ENCODE measurements at regions not wholly inside any gene's neighbourhood (a gene's known extent, or its start where the extent isn't known, plus 50 kb on each side); places are given as distances from the start of the nearest gene placed in this dataset.
"Not testable (repeated sequence)": the region's sequence is repeated elsewhere in the genome, so short reads cannot be mapped to it uniquely, and the experiment has no call there.

DNA sequence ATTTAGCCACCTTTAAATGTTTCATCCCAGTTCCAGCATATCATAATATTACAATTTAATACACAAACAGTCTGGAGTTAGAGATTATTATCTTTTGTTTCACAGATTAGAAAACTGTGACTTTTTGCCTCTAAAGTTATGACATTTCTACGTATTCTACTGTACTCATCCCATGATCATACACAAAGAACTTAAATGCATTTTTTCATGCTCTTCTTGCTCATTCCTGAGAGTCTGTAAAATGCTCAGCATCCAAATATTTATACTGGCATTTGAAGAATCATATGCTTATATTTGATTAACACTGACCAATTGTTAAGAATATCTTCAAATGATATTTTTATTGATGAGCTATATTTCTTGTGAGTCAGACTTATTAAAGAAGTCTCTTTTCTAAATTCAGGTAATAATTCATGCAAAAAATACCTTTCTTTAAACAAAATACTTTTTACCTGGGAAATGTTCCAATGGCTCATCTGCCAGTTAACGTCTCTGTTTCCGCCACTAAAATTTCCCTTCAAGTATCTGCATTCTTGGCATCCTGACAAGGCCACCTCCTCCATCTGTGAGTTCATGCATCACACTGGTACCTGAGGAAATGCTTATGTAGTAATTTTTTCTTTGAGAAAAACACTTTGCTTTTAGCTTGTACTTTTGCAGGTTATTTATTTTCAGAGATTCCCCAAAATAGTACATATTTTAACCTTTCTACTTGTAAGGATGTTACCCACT, 139.6 kb upstream of the RASA1 start:
- Histone ChIP-seq H3K9me3 (ENCODE audit: severe bottlenecking) (no peaks in the 10 kb centered on the region), H3K36me3 (no peaks in the 10 kb centered on the region), H3K27ac (no peak overlapping the region), H3K4me3 (ENCODE audit: low read depth, low read length) (no peak overlapping the region), H3K27me3 (ENCODE audit: insufficient read depth, low read depth, severe bottlenecking) (no peaks in the 10 kb centered on the region)
- DNase-seq = no peak
- TF ChIP-seq, protein P1, sequence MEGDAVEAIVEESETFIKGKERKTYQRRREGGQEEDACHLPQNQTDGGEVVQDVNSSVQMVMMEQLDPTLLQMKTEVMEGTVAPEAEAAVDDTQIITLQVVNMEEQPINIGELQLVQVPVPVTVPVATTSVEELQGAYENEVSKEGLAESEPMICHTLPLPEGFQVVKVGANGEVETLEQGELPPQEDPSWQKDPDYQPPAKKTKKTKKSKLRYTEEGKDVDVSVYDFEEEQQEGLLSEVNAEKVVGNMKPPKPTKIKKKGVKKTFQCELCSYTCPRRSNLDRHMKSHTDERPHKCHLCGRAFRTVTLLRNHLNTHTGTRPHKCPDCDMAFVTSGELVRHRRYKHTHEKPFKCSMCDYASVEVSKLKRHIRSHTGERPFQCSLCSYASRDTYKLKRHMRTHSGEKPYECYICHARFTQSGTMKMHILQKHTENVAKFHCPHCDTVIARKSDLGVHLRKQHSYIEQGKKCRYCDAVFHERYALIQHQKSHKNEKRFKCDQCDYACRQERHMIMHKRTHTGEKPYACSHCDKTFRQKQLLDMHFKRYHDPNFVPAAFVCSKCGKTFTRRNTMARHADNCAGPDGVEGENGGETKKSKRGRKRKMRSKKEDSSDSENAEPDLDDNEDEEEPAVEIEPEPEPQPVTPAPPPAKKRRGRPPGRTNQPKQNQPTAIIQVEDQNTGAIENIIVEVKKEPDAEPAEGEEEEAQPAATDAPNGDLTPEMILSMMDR (IDR thresholded peaks at IDR 0.05; ENCODE audit: low read depth, low read length) = no peak

GRCh38 chr5:87129046-87129445, 138.6 kb upstream of the RASA1 start:
- DNase-seq = no peak
- no peak overlapping the region for H3K27ac ChIP-seq
- no peaks in the 10 kb centered on the region for H3K36me3 ChIP-seq
- H3K27me3 ChIP-seq (ENCODE audit: insufficient read depth, low read depth, severe bottlenecking) = no peaks in the 10 kb centered on the region
- no peaks in the 10 kb centered on the region for H3K9me3 ChIP-seq (ENCODE audit: severe bottlenecking)
- TF ChIP-seq, protein P1 (IDR thresholded peaks at IDR 0.05; ENCODE audit: low read depth, low read length) = no peak
- H3K4me3 ChIP-seq (ENCODE audit: low read depth, low read length) = no peak overlapping the region

GRCh38 chr5:87132696-87133095, 135.0 kb upstream of the RASA1 start:
- Histone ChIP-seq H3K36me3 (no peaks in the 10 kb centered on the region), H3K27me3 (ENCODE audit: insufficient read depth, low read depth, severe bottlenecking) (no peaks in the 10 kb centered on the region), H3K4me3 (ENCODE audit: low read depth, low read length) (no peak overlapping the region), H3K9me3 (ENCODE audit: severe bottlenecking) (no peaks in the 10 kb centered on the region), H3K27ac (no peak overlapping the region)
- no peak for DNase-seq
- TF ChIP-seq, protein P1 (IDR thresholded peaks at IDR 0.05; ENCODE audit: low read depth, low read length) = no peak

DNA sequence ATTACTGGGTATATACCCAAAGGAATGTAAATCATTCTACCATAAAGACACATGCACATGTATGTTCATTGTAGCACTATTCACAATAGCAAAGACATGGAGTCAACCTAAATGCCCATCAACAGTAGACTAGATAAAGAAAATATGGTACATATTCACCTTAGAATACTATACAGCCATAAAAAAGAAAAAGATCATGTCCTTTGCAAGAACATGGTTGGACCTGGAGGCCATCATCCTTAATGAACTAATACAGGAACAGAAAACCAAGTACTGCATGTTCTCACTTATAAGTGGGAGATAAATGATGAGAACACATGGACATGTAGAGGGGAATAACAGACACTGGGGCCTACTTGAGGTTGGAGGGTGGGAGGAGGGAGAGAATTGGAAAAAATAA, 133.2 kb upstream of the RASA1 start:
- not testable (repeated sequence) for H3K27ac ChIP-seq; DNase-seq; H3K36me3 ChIP-seq; H3K9me3 ChIP-seq (ENCODE audit: severe bottlenecking); H3K27me3 ChIP-seq (ENCODE audit: insufficient read depth, low read depth, severe bottlenecking); H3K4me3 ChIP-seq (ENCODE audit: low read depth, low read length)

DNA sequence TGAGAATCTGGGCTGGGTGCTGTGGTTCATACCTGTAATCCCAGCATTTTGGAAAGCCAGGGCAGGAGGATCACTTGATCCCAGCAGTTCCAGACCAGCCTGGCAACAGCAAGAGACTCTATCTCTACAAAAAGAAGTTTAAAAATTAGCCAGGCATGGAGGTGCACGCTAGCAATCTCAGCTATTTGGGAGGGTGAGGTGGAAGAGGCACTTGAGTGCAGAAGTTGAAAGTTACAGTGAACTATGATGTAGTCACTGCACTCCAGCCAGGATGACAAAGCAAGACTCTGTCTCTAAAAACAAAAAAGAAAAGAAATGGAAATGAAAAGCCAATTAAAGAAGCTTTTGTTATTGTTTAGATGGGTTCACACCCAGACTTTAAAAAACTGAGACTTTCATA, 131.6 kb upstream of the RASA1 start:
- no peak overlapping the region for H3K4me3 ChIP-seq (ENCODE audit: low read depth, low read length)
- no peak overlapping the region for H3K27ac ChIP-seq
- H3K36me3 ChIP-seq = no peaks in the 10 kb centered on the region
- no peaks in the 10 kb centered on the region for H3K27me3 ChIP-seq (ENCODE audit: insufficient read depth, low read depth, severe bottlenecking)
- no peak for DNase-seq
- no peaks in the 10 kb centered on the region for H3K9me3 ChIP-seq (ENCODE audit: severe bottlenecking)
- TF ChIP-seq, protein P1 (IDR thresholded peaks at IDR 0.05; ENCODE audit: low read depth, low read length) = no peak

GRCh38 chr5:87136733-87137132, 130.9 kb upstream of the RASA1 start:
- Histone ChIP-seq H3K36me3 (no peaks in the 10 kb centered on the region), H3K27ac (no peak overlapping the region), H3K9me3 (ENCODE audit: severe bottlenecking) (no peaks in the 10 kb centered on the region), H3K4me3 (ENCODE audit: low read depth, low read length) (no peak overlapping the region), H3K27me3 (ENCODE audit: insufficient read depth, low read depth, severe bottlenecking) (no peaks in the 10 kb centered on the region)
- DNase-seq = no peak
- TF ChIP-seq, protein P1 (IDR thresholded peaks at IDR 0.05; ENCODE audit: low read depth, low read length) = no peak

Data from WERI-Rb-1 (cell line).